HG02798 (cell line): ENCODE measurements at regions not wholly inside any gene's neighbourhood (a gene's known extent, or its start where the extent isn't known, plus 50 kb on each side); places are given as distances from the start of the nearest gene placed in this dataset.

Experiments used
- ATAC-seq: cut with Tn5 transposase; IDR thresholded peaks from one replicate; pipeline ENCODE4 v1.9.1; 2021; ENCODE audit warnings: mild to moderate bottlenecking; ENCODE audit not compliant: unreplicated experiment, poor library complexity

DNA sequence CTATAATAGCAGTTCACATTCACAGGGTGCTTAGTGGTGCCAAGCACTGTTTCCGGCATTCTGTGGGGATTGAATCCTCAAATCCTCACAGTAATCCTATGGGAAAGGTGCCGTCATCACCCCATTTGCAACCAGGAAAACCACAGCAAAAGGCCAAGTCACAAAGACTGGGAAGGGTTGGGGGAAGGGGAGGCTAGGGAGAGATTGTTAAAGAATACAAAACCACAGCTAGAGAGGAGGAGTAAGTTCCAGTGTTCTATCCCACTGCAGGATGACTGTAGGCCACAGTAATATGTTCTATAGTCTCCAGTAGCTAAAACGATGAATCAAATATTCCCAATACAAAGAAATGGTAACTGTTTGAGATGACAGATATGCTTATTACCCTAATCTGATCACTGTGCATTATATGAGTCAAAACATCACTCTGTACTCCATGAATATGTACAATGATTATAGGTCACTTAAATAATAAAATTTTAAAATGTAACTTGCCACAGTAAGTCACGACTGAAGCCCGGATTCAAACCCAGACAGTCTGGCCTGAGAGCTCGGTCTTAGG is 256.8 kb downstream of the TOMM20 start:
- no peak for ATAC-seq

GRCh38 chr1:234871039-234871709 is 257.5 kb downstream of the TOMM20 start:
- ATAC-seq: no peak

GRCh38 chr1:234870020-234870981 is 258.3 kb downstream of the TOMM20 start:
- ATAC-seq: no peak

DNA sequence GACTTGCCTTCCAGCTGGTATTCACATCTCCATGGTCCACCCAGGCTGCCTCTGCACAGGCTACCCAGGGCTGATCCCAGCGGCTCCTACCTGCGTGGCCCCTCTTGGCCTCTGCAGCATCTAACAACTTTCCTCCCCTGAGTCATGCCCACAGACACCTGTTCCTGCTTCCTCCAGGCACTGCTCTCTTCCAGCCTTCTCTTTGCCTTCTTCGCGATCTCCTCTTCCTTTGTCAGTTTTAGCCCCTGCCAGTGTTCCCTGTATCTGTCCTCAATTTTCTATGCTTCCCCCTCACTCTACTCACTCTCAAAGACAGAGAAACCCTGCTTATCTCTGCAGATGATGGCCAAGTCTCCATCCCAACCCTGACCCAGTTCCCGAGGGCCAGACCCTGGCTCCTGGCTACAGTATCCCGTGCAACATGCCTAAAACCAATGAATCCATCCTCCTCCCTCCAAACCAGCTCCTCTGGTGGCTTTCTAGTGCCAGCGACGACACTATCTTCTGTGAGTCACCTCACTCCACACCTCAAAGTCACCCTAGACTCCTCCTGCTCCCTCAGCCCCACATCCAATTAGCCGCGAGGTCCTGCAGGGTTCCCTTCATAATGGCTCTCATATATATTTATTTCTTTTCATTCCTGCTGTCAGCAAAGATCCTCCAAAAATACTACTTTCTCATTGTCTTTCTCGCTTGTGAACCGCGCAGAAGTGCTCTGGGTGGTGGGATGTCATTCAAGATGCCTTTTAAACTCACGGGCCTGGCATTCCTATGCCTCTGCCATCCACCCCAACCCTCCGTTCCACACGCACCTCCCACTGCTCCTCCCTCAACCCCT is 259.2 kb downstream of the TOMM20 start:
- ATAC-seq: no peak

GRCh38 chr1:234868296-234869147 is 258.5 kb upstream of the IRF2BP2 start:
- no peak for ATAC-seq

DNA sequence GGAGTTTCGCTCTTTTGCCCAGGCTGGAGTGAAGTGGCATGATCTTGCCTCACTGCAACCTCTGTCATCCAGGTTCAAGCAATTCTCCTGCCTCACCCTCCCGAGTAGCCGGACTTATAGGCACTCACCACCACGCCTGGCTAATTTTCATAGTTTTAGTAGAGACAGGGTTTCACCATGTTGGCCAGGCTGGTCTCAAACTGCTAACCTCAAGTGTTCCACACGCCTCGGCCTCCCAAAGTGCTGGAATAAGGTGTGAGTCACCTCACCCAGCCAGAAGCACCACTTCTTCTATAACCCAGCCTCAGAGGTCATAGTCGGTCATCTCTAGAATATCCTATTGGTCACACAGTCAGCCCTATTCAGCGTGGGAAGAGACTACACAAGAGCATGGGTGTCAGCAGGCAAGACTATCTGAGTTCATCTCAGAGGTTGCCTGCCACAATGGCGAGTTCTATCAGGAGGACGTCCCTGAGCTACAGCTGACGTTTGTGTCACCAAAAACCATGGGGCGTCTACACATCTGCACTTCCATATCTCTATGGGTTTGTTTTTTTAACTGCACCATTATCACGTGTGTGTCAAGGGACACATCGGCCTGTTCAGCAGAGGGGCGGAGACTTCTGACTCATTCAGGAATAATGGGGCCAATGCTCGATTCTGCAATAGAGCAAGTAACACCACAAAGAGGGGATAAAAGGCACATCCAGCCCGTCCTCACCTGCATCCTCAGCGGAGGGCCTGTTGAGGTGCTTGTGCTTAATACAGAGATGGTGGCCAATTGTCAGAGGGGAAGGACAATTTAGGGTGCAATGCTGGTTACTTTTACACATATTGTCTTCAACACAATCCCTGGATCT is 256.3 kb upstream of the IRF2BP2 start:
- ATAC-seq: peak; percentile 60

DNA sequence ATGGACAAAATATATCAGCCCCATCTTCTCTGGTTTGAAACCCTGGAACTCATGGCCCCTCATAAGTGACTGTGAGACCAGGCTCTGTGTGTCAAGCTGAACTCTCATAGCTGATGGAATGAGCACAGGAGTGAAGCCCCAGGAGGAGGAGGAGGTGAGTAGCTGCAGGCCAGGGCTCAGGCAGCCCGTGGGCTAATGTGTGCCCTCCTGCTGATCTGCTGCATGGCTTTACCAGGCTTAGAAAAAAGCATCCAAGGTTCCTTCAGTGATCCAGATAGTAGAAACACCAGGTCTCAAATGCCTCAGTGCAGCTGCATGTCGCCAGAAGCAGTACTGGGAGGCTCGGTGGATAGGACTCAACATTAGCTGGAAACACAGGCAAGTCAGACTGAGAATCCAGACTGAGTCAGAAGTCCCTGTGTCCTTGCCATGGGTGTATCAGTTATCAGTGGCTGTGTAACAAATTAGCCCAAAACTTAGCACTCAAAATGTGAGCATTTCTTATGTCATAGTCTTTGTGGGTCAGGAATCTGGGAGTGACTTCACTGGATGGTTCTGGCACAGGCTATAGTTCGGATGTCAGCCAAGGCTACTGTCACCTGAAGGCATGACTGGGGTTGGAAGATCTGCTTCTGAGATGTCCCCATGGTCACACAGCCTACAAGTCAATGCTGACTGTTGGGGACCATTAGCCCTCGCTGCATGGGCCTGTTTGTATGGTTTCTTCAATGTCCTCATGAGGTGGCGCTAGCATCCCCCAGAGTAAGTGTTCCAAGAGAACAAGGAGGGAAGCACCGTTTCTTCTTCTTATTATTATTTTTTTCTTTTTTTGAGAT is 255.4 kb upstream of the IRF2BP2 start:
- no peak for ATAC-seq

GRCh38 chr1:234864116-234864515 is 254.1 kb upstream of the IRF2BP2 start:
- no peak for ATAC-seq

- ATAC-seq: no peak
Observed at GRCh38 chr1:234863551-234863971, 253.6 kb upstream of the IRF2BP2 start.

DNA sequence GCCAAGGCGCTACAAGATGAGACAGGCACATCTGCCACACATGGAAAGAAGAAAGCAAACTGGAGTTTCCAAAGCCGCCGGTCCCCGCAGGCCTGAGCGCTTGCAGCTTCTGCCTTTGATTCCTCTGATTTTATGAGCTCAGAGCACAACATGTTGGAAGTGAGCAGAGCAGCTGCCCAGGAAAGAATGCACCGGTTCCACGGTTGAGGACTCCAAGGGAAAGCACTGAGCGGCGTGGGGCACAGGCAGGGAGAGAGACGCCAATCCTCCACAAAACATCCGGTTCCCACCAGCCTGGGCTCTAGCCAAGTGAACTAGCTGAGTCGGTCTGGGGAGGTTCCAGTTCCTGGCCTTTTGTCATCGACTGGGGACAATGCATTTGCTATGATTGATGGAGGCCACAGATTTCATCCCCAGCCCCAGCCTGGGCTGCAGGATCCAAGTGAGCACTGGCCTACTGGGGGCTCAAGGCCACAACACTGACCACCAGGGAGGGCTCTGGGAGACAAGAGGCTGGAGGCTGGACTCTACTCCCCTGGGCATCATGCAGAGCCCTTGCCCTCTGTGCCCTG is 253.1 kb upstream of the IRF2BP2 start:
- no peak for ATAC-seq

DNA sequence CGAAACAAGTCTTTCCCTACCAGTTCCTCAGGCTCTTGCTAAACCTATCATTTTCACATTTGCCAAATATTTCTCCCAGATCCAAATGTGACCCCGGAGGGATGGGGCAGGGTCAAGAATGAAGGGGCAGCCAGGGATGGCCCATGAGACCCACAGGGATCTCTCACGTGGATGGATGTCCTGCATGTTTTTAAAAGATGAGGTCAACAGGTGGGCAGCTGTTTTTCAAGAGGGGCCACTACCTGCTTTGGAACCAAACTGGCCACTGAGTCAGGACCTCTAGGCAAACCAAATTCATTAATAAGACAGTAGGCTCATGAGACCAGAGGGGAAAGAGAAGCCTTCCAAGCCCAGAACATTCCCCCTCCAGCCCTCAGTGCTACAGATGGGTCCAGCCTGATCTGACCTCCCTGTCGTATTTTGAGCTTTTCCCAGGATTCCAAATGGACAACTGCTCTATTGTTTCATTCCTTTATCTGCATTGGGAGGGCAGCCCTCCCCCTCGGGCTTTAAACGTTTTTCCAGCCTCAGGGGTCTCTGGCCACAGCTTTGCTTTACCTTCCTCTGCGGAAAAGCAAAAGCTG is 252.5 kb upstream of the IRF2BP2 start:
- no peak for ATAC-seq

DNA sequence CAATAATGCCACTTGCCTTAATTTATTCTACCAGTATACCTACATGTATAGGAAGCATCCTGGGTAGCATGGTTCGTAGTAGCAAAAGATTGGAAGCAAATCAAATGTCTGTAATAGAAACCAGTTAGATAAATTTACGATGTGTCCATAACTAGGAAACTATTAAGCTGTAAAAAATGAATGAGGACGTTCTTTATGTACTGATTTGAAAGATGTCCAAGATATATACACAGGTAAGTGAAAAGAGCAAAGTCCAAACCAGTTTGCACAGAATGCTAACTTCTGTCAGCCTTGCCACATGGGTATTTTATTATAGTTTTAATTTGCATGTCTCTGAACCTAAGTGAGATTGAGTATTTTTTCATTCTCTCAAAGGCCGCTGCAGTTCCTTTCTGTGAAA is 251.8 kb upstream of the IRF2BP2 start:
- no peak for ATAC-seq

DNA sequence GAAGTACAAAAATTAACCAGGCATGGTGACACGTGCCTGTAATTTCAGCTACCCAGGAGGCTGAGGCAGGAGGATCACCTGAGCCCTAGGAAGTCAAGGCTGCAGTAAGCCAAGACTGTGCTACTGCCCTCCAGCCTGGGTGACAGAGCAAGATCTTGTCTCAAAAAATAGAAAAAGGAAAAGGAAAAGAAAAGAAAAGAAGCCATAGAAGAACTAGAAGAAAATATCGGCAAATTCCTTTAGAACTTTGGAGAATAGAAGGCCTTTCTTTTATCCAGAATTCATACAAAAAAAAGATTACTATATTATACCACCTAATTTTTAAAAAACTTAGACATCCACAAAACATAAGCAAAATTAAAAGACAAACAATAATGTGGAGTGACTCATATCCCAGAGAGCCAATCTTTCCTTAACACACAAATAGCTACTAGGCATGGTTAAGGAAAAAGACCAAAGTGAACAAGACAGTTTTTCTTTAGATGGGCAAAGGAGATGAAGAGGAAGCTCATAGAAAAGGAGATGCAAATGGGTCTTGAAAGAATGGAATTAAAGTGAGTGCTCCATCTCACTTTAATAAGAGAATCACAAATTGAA is 251.1 kb upstream of the IRF2BP2 start:
- no peak for ATAC-seq

DNA sequence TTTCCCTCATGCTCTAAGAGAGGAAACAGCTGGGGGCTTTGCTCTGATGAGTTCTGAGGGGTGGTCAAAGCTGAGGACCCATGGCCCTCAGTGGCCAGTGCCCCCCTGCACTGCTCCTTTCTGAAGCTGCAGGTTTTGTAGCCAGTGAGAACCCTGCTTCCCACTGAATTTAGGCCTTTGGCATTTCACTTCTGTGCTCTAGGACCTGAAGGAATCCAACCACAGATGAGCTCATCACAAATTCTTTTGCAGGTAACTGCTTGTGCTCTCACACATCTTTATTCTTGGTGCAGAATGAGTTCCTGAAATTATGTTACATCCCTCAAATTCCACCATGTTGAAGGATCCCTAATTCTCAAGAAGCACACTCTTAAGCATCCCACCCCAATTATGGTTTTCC is 248.7 kb upstream of the IRF2BP2 start:
- no peak for ATAC-seq

GRCh38 chr1:234856845-234857245 is 246.9 kb upstream of the IRF2BP2 start:
- ATAC-seq: no peak

DNA sequence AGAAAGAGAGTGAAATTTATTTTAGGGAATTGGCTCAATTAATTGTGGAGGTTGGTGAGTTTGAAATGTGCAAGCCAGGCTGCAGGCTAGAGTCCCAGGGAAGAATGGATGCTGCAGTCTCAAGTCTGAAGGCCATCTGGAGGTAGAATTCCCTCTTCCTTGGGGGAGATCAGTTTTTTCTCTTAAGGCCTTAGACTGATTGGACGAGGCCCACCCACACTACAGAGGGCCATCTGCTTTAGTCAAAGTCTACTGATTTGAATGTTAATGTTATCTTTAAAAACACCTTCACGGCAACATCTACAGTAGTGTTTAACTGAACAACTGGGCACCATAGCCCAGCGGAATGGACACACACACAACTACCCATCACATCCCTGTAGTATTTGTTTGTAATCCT is 245.9 kb upstream of the IRF2BP2 start:
- ATAC-seq: no peak

DNA sequence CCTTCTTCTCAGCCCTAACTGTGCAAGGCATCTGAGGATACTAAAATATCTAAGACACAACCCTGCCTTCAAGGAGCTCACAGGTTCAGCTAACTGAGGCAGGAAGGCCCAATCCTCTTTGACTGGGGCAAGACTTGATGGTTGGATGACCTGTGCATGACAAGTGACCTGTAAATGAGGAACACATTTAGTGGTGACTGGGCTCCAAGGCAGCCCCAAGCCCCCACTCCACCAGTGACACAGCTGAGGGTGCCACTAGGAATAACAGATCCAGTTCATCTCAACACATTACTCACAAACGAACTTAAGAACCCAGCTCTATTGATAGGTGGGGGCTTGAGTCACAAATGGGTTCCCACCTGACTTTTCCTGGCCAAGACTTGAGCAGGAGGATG is 244.7 kb upstream of the IRF2BP2 start:
- no peak for ATAC-seq
